Fibroblast of skin of right biceps (primary cell): ENCODE measurements at regions not wholly inside any gene's neighbourhood (a gene's known extent, or its start where the extent isn't known, plus 50 kb on each side); places are given as distances from the start of the nearest gene placed in this dataset.
"Not testable (repeated sequence)": the region's sequence is repeated elsewhere in the genome, so short reads cannot be mapped to it uniquely, and the experiment has no call there.

Experiments
- DNase-seq: peaks from one replicate; pipeline ENCODE4 v3.0.0-alpha.2; 2013

DNA sequence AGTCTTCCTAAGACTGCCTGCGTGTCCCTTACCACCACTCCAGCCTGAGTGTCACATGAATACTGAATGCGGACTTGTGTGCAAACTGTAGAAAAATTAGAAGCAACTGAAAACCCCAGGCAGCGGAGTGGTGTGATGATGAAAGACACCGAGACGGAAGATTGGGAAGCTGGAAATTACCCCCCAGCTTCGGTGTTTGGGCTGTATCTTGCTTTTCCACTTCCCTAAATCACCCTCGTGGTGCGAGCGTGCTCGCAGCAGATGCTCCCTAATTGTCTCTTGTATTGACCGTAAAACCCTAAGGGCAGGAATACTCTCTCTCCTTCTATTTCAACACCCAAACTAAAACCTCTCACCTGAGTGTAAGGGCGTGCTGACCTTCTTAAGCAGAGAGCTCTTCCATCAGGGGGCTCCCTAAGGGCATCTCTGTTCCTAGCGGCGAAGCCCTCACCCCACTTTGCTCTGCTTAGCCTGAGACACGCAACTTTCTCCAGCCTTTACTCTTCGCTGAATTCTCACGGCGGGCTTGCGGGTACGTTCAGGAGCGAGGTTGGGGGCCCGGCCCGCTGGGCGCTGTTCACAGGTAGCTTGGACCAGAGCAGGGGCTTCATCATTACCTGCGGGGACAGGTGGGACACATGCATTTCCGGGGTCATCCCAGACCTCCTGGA lies 62.4 kb downstream of the CRYBB2 start:
- no peak for DNase-seq

DNA sequence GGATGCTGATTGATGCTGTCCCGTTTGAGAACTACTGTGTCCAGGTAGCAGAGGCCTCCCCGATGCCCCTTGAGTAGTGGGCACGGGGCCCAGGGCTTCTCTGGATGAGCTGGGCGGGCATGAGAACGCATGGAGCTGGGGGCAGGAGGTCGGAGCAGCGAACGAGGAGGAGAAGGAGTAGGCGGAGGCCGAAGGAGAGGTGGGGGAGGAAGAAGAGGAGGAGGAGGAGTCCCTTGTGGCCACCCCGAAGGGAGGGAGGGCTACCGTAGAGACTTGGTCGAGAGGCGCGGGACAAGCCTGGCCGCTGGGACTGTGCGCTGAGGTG lies 62.9 kb downstream of the CRYBB2 start:
- no peak for DNase-seq

DNA sequence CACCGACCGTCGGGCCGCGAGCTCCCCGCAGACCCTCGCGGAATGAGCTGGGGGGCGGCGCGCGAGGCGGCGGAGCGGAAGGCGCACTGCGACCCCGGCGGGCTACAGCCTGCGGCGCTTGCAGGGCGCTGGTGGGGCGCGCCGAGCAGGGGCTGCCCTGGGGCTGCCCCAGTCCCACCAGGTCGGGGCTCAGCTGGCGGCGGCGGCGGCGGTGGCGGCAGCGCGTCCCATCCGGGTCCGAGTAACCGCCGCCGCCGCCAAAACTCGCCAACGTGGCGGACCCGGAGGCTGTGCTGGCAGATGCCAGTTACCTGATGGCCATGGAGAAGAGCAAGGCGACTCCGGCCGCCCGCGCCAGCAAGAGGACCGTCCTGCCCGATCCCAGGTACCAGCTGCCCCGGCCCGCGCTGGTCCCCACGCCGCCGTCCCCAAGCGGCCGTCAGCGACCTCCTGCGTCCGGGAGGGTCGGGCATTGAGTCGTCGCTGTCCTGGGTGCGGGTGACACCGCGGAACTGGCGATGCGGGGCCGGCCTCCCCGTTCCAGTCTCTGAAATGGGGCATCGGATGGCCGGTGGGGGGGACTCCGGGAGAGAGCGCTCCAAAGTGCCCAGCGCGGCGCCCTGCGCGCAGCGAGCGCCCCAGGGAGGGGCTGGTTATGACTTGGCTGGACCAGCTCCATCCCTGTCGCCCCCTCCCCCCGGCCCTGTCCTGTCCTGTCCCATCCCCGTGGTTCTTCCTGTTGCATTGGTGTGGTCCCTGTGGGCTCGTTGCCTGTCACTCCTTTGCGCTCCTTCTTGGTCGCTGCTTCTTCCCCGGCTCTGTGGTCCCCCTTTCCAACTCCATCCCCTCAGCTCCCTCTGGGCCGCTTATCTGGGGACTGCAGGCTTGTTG lies 63.5 kb downstream of the CRYBB2 start:
- DNase-seq: no peak

DNA sequence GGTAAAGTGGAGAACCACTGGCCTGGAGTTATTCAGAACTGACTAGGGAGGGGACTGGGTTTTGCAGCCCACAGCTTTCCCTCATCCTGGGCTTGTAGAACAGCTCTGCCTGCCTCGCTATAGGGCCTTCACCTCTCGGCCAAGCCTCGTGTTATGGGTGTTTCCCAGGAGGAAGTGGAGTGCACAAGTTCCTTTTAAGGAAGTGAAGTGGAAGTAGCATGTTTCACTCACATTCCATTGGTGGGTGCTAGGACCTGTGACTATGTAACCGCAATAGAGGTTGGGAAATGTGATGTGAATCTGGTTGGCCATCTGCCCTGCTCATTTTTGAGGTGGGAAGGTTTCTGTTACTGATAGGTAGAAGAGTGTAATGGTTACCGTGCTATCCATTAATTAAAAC lies 69.0 kb downstream of the CRYBB2 start:
- not testable (repeated sequence) for DNase-seq

DNA sequence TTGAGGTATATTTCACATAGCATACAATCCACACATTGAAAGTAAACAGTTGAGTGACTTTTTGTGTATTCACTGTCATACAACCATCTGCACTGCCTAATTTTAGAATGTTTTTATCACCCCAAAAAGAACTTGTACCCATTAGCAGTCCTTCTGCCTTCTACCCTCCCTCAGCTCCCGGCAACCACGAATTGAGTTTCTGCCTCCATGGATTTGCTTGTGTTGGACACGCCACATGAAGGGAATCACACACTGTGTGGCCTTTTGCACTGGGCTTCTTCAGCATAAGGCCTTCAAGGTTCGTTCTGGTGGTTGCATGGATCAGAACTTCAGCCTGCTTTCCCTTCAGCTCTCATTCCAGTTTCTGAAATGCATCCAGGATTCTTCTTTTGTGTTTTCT lies 82.5 kb downstream of the CRYBB2 start:
- DNase-seq: not testable (repeated sequence)

DNA sequence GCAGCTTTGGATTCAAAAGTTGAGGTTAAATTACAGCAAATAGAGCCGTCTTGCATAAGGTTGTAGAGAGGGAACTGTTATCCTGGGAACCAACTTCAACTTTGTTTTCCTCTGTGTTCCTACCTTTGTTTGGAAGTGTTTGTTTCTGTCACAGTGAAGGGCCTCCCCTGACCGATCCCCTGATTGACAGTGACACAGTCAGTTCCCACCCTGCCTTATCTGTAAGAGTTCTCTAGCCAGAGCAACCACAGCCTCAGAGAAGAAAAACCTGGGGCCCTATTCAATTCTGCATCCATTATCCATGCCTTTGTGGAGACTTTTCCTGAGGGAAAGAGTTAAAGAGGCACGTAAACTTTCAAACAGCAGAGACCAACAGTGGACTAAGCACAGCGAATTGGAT lies 90.1 kb downstream of the CRYBB2 start:
- not testable (repeated sequence) for DNase-seq

DNA sequence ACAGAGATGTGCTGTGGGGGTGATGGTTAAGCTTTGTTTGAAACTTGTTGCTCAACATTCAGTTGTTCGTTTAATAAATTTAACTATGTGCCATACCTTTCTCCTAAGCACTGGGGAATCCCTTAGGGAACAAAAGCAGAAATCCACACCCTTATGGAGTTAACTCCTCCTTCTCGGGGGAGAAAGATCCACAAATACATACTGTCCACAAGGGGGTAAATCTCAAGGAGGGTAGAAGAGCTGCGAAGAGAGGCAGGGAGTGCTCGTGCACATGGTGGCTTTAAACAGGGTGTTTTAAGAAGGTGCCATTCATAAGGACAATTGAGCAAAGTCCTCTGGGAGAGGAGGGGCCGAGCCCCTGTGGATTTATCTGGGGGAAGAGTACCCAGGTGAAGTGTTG lies 92.5 kb downstream of the CRYBB2 start:
- DNase-seq: not testable (repeated sequence)

DNA sequence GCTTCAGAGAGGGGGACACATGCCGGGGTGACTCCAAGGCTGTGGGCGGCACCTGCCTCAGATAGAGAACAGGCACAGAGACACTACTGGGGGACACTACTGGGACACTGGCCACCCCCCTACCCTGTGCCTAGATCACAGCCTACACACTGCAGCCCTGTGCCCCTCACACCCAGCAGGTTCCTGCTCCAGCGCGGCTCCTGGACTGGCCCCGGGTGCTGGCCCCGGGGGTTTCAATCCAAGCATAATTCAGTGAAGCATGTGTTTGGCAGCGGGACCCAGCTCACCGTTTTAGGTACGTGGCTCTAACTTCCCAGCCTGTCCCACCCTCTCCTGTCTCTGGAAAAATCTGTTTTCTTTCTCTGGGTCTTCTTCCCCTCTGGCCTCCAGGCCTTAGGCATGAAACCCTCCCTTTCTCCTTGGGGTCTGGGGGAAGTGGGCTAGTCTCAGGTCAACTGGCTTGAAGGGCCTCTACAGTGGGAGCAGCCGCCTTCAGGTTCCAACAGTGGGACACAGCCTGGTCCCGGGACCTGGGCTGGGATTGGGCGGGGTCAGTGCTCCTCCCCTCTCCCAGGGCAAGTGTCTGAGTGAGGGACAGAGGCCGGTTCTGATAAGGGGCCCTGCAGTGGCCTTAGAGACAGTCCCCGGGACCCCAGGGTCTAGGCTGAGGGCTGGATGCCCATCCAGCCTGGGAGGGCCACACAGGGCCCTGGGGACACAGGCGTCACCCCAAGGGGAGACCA lies 98.8 kb downstream of the CRYBB2 start:
- DNase-seq: no peak

DNA sequence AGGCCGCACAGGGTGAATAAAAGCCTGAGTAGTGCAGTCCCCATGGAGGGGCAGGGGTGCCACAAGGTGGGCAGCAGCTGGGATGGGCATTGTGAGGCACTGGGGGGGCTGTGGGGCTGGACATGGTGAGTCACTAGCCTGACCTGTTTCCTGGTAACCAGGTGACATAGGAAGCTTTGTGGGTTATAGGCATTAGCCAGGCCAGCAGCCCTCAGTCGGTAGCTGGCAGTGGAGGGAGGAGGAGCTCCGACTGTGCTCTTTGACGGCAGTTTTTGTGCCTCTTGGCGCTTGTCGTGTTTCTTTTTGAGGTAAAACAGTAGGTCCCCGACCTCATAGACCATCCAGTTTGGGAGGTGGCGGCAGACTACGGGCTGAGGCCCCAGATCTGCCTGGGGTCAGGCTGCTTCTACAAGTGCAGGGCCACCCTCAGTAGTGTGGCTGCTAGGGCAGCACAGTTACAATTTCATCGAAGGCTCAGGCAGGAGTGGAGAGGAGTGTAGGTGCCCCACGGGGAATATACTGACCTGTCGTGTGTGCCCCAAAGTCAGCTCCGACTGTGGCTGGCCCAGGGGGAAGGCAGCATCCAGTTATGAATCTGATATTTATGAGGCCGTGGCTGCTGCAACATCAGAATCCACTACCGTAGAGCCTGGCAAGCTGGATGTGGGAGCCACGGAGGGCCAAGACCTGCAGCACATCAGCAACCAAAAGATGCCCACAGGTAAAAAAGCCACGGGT lies 107.7 kb downstream of the CRYBB2 start:
- no peak for DNase-seq

DNA sequence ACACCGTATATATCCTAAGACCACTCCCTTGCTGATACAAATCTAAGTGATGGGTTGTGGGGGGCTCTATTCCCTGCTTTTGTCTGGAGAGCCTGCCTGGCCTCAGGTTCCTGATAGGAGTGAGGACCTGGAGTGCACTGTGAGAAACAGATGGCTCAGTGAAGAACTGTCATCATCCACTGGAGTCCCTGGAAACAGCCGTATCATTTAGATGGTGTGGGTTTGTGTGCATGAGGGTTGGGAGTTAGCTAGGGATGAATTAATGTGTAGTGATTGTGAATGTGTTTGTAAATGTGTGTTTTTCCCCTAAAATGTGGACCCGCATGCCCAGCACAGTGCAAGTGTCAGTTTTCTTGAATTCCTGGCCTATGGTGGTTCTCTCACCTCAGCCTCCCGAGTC lies 111.6 kb downstream of the CRYBB2 start:
- no peak for DNase-seq

DNA sequence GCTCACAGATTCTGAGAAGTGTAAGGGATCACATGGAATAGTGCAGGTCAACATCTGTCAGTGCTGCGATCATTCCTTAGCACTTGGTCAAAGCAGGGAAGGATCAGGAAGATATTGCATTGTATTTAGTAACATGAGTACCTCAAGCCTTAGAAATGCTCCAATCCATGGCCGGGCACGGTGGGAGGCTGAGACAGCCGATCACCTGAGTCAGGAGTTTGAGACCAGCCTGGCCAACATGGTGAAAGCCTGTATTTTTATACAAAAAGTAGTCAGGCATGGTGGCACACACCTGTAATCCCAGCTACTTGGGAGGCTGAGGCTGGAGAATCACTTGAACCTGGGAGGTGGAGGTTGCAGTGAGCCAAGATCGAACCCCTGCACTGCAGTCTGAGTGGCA lies 112.5 kb downstream of the CRYBB2 start:
- not testable (repeated sequence) for DNase-seq

DNA sequence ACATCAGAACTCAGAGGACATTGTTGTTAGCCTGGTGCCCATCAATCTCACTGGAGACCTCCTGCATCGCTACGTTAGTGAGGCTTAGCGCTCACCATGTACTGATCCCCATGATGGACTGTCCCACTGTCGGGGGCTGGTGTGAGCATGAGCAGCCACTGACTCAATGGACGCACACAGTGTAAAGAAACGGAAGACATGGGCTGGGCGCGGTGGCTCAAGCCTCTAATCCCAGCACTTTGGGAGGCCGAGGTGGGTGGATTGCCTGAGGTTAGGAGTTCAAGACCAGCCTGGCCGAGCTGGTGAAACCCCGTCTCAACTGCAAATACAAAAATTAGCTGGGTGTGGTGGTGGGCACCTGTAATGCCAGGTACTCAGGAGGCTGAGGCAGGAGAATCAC lies 112.9 kb downstream of the CRYBB2 start:
- DNase-seq: no peak

DNA sequence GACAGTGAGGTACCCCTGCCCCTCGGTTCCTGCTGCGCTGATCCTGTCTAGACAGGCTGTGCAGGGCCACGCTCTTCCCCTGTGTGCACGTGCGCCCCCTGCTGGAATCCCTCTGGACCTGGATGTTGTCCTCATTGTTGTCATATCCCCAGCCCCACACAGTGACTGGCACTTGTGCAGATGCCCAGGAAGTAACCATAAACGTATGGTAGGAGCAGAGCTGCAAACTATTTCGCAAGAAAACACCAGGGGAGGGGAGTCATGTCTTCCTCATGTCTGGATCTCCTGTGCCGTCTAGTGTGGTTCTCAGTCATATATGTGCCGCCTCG lies 114.7 kb downstream of the CRYBB2 start:
- peak; percentile 8 for DNase-seq

DNA sequence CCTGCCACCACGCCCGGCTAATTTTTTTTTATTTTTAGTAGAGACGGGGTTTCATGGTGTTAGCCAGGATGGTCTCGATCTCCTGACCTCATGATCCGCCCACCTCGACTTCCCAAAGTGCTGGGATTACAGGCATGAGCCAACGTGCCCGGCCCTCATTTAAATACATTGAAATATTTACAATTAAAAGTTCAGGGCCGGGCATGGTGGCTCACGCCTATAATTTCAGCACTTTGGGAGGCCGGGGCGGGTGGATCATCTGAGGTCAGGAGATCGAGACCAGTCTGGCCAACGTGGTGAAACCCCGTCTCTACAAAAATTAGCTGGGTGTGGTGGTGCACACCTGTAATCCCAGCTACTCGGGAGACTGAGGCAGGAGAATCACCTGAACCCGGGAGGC lies 115.2 kb downstream of the CRYBB2 start:
- not testable (repeated sequence) for DNase-seq

DNA sequence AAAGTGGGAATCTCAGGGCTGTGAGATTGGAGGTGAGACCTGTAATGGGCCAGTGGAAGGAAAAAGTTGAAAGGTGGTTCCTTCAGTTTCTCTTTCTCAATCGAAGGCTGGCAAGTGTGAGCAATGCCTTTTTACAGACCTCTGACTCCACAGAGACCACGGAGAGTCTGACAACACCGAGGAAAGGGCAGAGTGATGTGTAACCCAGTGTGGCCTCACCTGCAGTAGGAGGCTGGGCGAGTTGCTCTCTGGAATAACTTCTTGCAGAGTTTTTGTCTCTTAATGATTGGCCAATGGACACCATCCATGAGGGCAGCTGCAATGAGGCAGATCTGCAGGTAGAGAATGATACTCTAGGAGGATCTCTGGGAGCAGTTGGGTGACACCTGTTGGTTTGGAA lies 115.8 kb downstream of the CRYBB2 start:
- DNase-seq: not testable (repeated sequence)

DNA sequence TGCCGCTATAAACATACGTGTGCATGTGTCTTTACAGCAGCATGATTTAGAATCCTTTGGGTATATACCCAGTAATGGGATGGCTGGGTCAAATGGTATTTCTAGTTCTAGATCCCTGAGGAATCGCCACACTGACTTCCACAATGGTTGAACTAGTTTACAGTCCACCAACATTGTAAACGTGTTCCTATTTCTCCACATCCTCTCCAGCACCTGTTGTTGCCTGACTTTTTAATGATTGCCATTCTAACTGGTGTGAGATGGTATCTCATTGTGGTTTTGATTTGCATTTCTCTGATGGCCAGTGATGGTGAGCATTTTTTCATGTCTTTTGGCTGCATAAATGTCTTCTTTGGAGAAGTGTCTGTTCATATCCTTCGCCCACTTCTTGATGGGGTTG lies 121.1 kb downstream of the CRYBB2 start:
- not testable (repeated sequence) for DNase-seq

DNA sequence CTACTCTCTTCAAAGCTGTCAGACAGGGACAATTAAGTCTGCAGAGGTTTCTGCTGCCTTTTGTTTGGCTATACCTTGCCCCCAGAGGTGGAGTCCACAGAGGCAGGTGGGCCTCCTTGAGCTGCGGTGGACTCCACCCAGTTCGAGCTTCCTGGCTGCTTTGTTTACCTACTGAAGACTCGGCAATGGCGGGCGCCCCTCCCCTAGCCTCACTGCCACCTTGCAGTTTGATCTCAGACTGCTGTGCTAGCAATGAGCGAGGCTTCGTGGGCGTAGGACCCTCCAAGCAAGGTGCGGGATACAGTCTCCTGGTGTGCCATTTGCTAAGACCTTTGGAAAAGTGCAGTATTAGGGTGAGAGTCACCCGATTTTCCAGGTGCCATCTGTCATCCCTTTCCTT lies 124.9 kb downstream of the CRYBB2 start:
- DNase-seq: not testable (repeated sequence)

DNA sequence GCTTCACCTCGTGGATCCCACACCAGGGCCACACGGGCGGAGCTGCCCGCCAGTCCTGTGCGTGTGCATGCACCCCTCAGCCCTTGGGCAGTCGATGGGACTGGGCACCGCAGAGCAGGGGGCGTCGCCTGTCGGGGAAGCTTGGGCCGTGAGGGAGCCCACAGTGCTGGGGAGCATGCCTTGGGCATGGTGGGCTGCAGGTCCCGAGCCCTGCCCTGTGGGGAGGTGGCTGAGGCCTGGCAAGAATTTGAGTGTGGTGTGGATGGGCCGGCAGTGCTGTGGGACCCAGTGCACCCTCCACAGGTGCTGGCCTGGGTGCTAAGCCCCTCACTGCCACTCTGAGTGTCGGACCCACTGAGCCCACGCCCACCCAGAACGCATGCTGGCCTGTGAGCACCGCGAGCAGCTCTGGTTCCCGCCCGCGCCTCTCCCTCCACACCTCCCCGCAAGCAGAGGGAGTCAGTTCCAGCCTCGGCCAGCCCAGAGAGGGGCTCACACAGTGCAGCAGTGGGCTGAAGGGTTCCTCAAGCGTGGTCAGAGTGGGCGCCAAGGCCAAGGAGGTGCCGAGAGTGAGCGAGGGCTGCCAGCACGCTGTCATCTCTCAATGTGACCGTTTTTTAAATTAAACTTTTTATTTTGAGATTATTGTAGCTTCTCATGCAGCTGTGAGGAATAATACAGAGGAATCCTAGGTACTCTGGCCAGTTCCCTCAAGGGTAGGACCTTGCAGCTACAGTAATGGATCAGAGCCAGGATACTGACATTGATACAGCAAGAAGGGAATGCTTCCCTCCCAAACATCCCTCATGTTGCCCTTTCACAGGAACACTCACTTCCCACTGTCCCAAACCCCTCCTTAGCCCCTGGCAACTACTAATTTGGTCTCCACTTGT lies 127.7 kb downstream of the CRYBB2 start:
- no peak for DNase-seq

DNA sequence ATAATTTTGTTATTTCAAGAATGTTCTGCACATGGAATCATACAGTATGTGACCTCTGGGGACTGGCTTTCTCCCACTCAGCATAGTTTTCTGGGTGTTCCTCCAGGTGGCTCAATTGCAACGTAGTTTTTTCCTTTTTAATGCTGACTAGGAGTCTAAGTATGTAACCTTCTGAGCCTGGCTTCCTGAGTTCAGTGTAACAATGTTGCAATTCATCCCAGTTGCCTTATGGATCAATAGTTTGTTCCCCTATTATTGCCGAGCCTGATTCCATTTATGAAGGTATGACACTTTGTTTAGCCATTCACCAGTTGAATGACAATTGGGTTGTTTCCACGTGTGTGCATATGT lies 128.3 kb downstream of the CRYBB2 start:
- no peak for DNase-seq

DNA sequence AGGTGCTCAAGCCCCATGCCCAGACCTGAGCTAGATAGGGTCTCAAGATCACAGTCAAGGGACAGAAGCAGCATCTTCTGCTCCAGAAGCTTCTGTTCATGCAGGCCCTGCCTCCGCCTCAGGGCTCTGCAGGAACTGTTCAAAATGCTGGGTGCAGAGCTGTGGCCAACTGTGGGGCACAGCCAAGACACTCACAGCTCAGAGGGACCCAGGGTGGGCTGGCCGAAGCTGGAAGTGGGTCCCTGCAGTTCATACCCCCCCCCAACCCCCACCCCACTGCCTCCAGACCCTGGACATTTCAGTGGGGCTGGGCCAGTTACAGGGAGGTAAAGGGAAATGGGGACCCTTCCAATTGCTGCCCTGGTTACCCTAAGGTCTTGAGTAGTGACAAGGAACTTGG lies 129.0 kb downstream of the CRYBB2 start:
- no peak for DNase-seq

DNA sequence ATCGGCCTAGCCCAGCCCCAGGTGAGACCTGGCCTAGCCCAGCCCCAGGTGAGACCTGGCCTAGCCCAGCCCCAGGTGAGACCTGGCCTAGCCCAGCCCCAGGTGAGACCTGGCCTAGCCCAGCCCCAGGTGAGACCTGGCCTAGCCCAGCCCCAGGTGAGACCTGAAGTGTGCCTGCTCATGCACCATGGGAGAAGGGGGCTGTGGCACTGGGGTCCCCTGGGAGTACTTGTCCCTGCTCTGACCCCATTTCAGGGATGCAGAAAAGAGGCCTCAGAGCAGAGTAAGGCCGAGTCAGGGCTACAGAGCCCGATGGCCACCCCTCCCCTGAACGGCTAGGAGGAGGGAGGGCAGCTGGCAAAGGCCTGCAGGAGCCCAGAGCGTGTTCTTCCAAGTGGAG lies 129.6 kb downstream of the CRYBB2 start:
- DNase-seq: not testable (repeated sequence)

DNA sequence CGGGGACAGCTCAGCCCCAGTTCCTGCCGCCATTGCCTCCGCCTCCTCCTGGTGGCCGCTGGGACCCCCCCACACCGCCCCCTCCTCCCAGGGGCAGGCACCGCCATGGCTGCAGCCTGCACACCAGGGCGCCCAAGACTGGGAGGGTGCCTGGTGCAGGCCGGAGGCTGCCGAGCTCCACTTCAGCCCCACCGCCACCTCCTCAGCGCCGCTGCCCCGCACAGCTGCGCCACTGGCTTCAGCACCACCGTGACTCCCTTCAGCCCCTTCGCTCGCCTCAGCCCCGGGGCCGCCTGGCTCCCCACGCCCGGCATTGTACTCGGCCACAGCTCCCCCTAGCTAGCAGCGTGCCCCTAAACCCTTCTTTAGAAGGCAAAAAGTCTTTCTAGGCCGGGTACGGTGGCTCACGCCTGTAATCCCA lies 131.1 kb downstream of the CRYBB2 start:
- no peak for DNase-seq
